AG09309 (cell line): ENCODE measurements at regions not wholly inside any gene's neighbourhood (a gene's known extent, or its start where the extent isn't known, plus 50 kb on each side); places are given as distances from the start of the nearest gene placed in this dataset.

Experiments used
- DNase-seq: peaks from one replicate; pipeline ENCODE4 v3.0.0-alpha.2; 2010; ENCODE audit warnings: low read depth
- H3K4me3 ChIP-seq: 2 replicates; pipeline ENCODE4 v1.5.1; 2011; ENCODE audit warnings: mild to moderate bottlenecking, low read depth, low read length, moderate library complexity; ENCODE audit not compliant: control insufficient read depth
- CTCF ChIP-seq: IDR thresholded peaks from 2 replicates; pipeline ENCODE4 v1.5.1; 2011; ENCODE audit warnings: mild to moderate bottlenecking, low read depth, low read length, inconsistent platforms; ENCODE audit not compliant: insufficient read depth, control insufficient read depth; ENCODE audit errors: missing control alignments

- DNase-seq: no peak
- no peak overlapping the region for H3K4me3 ChIP-seq
- TF ChIP-seq CTCF: no peak
Measured at GRCh38 chr11:122337241-122337640, 221.2 kb upstream of the BLID start.

- no peak overlapping the region for H3K4me3 ChIP-seq
- TF ChIP-seq CTCF: no peak
- DNase-seq: no peak
Measured at GRCh38 chr11:122336706-122337105, 220.7 kb upstream of the BLID start.

- DNase-seq: no peak
- TF ChIP-seq CTCF: no peak
- no peak overlapping the region for H3K4me3 ChIP-seq
Measured at GRCh38 chr11:122334546-122335339, 218.7 kb upstream of the BLID start.

- no peak for TF ChIP-seq CTCF
- no peak overlapping the region for H3K4me3 ChIP-seq
- DNase-seq: no peak
Measured at GRCh38 chr11:122333467-122333866, 217.5 kb upstream of the BLID start.

- no peak for TF ChIP-seq CTCF
- no peak for DNase-seq
- no peak overlapping the region for H3K4me3 ChIP-seq
Measured at GRCh38 chr11:122331079-122331478, 215.1 kb upstream of the BLID start.

GRCh38 chr11:122330279-122330965, 214.4 kb upstream of the BLID start:
- no peak for DNase-seq
- no peak for TF ChIP-seq CTCF
- no peak overlapping the region for H3K4me3 ChIP-seq
